BJ (cell line): ENCODE measurements at regions not wholly inside any gene's neighbourhood (a gene's known extent, or its start where the extent isn't known, plus 50 kb on each side); places are given as distances from the start of the nearest gene placed in this dataset.

Source experiments
- CTCF ChIA-PET: fragments of 350-600 bp; formaldehyde crosslinking; extraction: SDS; loops from one replicate; lab custom pipeline; 2021; ENCODE audit warnings: antibody characterized with exemption, inconsistent platforms; lab: Yijun Ruan, JAX
- POLR2A ChIA-PET: fragments of 300-600 bp; sonication (Branson Sonifier 250); formaldehyde crosslinking; extraction: SDS; loops from one replicate; lab custom pipeline; 2021; ENCODE audit warnings: antibody characterized with exemption; lab: Charles Lee
- DNase-seq: peaks from one replicate; pipeline ENCODE4 v3.0.0-alpha.2; 2011; ENCODE audit warnings: low read depth
- H3K27me3 ChIP-seq: 2 replicates; pipeline ENCODE4 v1.6.0; 2011; ENCODE audit warnings: low read length; ENCODE audit not compliant: control insufficient read depth, insufficient read depth
- H3K36me3 ChIP-seq: 2 replicates; pipeline ENCODE4 v1.5.1; 2011; ENCODE audit warnings: low read length; ENCODE audit not compliant: control insufficient read depth, insufficient read depth
- H3K4me3 ChIP-seq: 2 replicates; pipeline ENCODE4 v1.5.1; 2011; ENCODE audit warnings: low read depth, mild to moderate bottlenecking, control low read depth, low read length
- TF ChIP-seq, protein P1 (sequence below): IDR thresholded peaks from 2 replicates; pipeline ENCODE4 v1.5.1; 2011; ENCODE audit warnings: low read depth, mild to moderate bottlenecking, control low read depth, inconsistent platforms, low read length, moderate library complexity; ENCODE audit not compliant: insufficient read depth

- TF ChIP-seq, protein P1, sequence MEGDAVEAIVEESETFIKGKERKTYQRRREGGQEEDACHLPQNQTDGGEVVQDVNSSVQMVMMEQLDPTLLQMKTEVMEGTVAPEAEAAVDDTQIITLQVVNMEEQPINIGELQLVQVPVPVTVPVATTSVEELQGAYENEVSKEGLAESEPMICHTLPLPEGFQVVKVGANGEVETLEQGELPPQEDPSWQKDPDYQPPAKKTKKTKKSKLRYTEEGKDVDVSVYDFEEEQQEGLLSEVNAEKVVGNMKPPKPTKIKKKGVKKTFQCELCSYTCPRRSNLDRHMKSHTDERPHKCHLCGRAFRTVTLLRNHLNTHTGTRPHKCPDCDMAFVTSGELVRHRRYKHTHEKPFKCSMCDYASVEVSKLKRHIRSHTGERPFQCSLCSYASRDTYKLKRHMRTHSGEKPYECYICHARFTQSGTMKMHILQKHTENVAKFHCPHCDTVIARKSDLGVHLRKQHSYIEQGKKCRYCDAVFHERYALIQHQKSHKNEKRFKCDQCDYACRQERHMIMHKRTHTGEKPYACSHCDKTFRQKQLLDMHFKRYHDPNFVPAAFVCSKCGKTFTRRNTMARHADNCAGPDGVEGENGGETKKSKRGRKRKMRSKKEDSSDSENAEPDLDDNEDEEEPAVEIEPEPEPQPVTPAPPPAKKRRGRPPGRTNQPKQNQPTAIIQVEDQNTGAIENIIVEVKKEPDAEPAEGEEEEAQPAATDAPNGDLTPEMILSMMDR, result no peak
- DNase-seq, result no peak
- ChIA-PET CTCF (no interaction called here), POLR2A (no interaction called here)
- no peak overlapping the region for H3K4me3 ChIP-seq
- H3K27me3 ChIP-seq, result no peaks in the 10 kb centered on the region
- no peaks in the 10 kb centered on the region for H3K36me3 ChIP-seq
Measured at GRCh38 chr18:45237343-45238098, 377.8 kb upstream of the SLC14A2 start.

DNA sequence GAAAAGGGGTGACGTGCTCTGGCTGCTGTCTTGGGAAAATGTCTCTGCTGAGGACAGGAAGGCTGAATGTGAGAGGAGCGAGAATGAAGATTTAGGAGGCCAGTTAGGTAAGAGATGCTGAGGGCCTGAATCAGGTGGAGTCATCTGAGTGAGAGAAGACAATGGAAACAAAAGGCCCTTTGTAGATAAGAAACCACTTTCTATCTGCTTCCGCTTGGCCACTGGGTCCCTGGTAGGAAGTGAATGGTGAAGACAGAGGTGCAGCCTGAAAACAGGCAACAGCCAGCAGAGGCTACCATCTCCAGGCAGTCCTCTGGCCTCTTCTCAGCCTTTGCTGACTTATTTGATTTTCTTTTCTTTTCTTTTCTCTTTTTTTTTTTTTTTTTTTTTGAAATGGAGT is 374.0 kb upstream of the SLC14A2 start:
- TF ChIP-seq, protein P1, result no peak
- CTCF ChIA-PET, result no interaction called here
- no peaks in the 10 kb centered on the region for H3K27me3 ChIP-seq
- POLR2A ChIA-PET, result no interaction called here
- H3K4me3 ChIP-seq, result no peak overlapping the region
- no peaks in the 10 kb centered on the region for H3K36me3 ChIP-seq
- DNase-seq, result no peak

GRCh38 chr18:45241982-45242565 is 373.2 kb upstream of the SLC14A2 start:
- DNase-seq, result no peak
- TF ChIP-seq, protein P1, result no peak
- Histone ChIP-seq H3K27me3 (no peaks in the 10 kb centered on the region), H3K4me3 (no peak overlapping the region), H3K36me3 (no peaks in the 10 kb centered on the region)
- CTCF ChIA-PET, result no interaction called here
- POLR2A ChIA-PET, result no interaction called here

- CTCF ChIA-PET, result no interaction called here
- no peak for DNase-seq
Measured at GRCh38 chr18:45243340-45244110, 371.8 kb upstream of the SLC14A2 start.

DNA sequence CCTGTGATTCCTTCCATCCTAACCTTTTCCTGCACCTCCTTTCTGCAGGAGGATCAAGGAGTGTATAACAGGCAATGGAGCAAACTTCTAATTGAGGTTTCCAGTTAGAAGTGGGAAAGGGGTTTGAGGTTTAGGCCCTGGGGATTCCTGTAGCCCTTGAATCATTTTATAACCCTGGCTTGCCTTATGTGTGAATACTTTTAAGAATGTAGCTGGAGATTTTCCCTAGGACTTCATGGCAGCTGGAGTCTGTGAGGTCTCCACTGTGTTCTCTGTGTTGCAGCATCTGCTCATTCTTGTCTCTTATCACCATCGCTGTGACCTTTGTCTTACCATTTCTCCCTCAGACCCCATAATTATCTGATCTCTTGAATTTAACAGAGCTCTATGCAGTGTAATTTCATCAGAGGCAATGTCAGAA is 370.2 kb upstream of the SLC14A2 start:
- POLR2A ChIA-PET, result no interaction called here
- DNase-seq, result no peak
- Histone ChIP-seq H3K27me3 (no peaks in the 10 kb centered on the region), H3K4me3 (no peak overlapping the region), H3K36me3 (no peaks in the 10 kb centered on the region)
- CTCF ChIA-PET, result interaction anchor here (0.6 to 0.8 kb wide), 2 partner anchors 16 to 175 kb away, joined by 3 read pairs; no protein-coding TSS in a partner anchor
- TF ChIP-seq, protein P1, result no peak

More at GRCh38 chr18:45243340-45244110, 371.8 kb upstream of the SLC14A2 start:
- TF ChIP-seq, protein P1, result no peak
- POLR2A ChIA-PET, result no interaction called here
- no peaks in the 10 kb centered on the region for H3K36me3 ChIP-seq
- H3K4me3 ChIP-seq, result no peak overlapping the region
- H3K27me3 ChIP-seq, result no peaks in the 10 kb centered on the region
